ENCODE measurements at regions not wholly inside any gene's neighbourhood (a gene's known extent, or its start where the extent isn't known, plus 50 kb on each side); places are given as distances from the start of the nearest gene placed in this dataset.
"Not testable (repeated sequence)": the region's sequence is repeated elsewhere in the genome, so short reads cannot be mapped to it uniquely, and the experiment has no call there.

GRCh38 chr22:48489551-48490499 lies 1337.8 kb downstream of the BRD1 start:
- DNase-seq (ENCODE audit: low read depth, low spot score), result no peak

GRCh38 chr22:48488611-48489511 lies 1338.8 kb downstream of the BRD1 start:
- DNase-seq (ENCODE audit: low read depth, low spot score), result no peak

GRCh38 chr22:48488149-48488551 lies 1339.5 kb downstream of the BRD1 start:
- no peak for DNase-seq (ENCODE audit: low read depth, low spot score)

- no peak for DNase-seq (ENCODE audit: low read depth, low spot score)
Measured at GRCh38 chr22:48486558-48486957, 1341.1 kb downstream of the BRD1 start.

GRCh38 chr22:48486134-48486532 lies 1341.5 kb downstream of the BRD1 start:
- DNase-seq (ENCODE audit: low read depth, low spot score), result no peak

- DNase-seq (ENCODE audit: low read depth, low spot score), result no peak
Measured at GRCh38 chr22:48485149-48486133, 1342.2 kb downstream of the BRD1 start.

GRCh38 chr22:48483764-48484528 lies 1343.7 kb downstream of the BRD1 start:
- no peak for DNase-seq (ENCODE audit: low read depth, low spot score)

- DNase-seq (ENCODE audit: low read depth, low spot score), result no peak
Measured at GRCh38 chr22:48482771-48483170, 1344.9 kb downstream of the BRD1 start.

- not testable (repeated sequence) for DNase-seq (ENCODE audit: low read depth, low spot score)
Measured at GRCh38 chr22:48482198-48482597, 1345.5 kb downstream of the BRD1 start.

GRCh38 chr22:48481748-48482147 lies 1345.9 kb downstream of the BRD1 start:
- no peak for DNase-seq (ENCODE audit: low read depth, low spot score)

- no peak for DNase-seq (ENCODE audit: low read depth, low spot score)
Measured at GRCh38 chr22:48478529-48479265, 1349.0 kb downstream of the BRD1 start.

GRCh38 chr22:48478124-48478523 lies 1349.5 kb downstream of the BRD1 start:
- no peak for DNase-seq (ENCODE audit: low read depth, low spot score)

- no peak for DNase-seq (ENCODE audit: low read depth, low spot score)
Measured at GRCh38 chr22:48477031-48477721, 1350.5 kb downstream of the BRD1 start.

- DNase-seq (ENCODE audit: low read depth, low spot score), result no peak
Measured at GRCh38 chr22:48476577-48476976, 1351.1 kb downstream of the BRD1 start.

GRCh38 chr22:48475661-48476345 lies 1351.9 kb downstream of the BRD1 start:
- DNase-seq (ENCODE audit: low read depth, low spot score), result no peak

GRCh38 chr22:48474881-48475280 lies 1352.8 kb downstream of the BRD1 start:
- DNase-seq (ENCODE audit: low read depth, low spot score), result no peak

GRCh38 chr22:48473202-48473601 lies 1354.5 kb downstream of the BRD1 start:
- no peak for DNase-seq (ENCODE audit: low read depth, low spot score)

GRCh38 chr22:48464246-48464645 lies 1363.4 kb downstream of the BRD1 start:
- DNase-seq (ENCODE audit: low read depth, low spot score), result no peak
